GM18861 (cell line): ENCODE measurements at regions not wholly inside any gene's neighbourhood (a gene's known extent, or its start where the extent isn't known, plus 50 kb on each side); places are given as distances from the start of the nearest gene placed in this dataset.

ENCODE experiments used
- ATAC-seq: cut with Tn5 transposase; IDR thresholded peaks from one replicate; pipeline ENCODE4 v1.9.1; 2021; ENCODE audit not compliant: unreplicated experiment

DNA sequence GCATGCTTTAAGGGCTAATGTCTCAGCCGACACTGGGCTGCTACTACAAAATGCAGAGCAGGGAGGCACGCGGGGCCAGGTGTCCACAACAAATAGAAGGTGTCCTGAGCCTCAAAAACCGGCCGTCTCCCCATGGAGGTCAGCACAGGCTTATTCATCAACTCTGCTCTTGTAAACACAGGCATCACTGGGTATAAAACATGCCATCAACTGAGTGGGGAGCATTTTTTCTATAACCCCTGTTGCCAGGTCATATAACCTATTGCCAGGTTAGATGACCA lies 271.6 kb downstream of the AUH start:
- ATAC-seq = no peak

DNA sequence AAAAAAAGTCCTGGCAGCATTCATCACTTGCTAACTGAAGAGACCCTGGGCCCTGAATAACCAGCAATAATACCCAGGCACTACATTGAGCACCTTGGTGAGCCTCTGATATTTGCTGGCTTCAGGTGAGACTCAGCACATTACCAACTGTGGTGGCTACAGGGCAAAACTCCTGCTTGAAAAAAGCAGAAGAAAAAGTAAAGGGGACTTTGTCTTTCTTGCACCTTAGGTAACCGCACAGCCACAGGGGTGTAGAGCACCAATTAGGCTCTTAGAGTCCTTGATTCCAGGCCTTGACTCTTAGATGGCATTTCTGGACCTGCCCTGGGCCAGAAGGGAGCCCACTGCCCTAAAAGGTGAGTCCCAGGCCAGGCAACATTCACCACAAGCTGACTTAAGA lies 269.5 kb downstream of the AUH start:
- no peak for ATAC-seq

- no peak for ATAC-seq
These were observed 267.2 kb downstream of the AUH start for GRCh38 chr9:91094324-91095088.

DNA sequence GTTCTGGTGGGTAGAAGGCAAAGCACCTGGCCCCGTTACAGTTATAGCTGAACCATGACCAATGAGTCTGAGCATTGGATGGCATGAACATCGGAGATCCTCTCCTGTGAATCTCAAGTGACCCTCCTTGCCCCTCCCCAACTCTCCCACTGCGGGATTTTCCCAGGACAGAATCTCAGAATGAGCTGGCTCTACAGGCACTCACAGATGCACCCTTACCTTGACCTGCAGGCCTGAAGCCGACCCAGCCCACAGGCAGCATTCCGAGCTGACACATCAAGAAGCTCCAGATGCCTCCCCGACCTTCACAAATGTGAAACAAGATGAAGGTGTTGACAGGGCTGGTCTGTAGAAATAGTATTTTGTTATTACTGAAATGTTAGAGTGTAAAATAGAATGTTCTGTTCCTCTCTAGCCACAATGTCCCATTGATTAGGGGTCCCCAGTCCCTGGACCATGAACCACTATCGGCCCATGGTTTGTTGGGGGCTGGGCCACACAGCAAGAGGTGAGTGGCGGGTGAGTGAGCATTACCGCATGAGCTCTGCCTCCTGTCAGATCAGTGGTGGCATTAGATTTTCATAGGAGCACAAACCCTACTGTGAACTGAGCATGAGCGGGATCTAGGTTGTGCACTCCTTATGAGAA lies 263.4 kb downstream of the AUH start:
- ATAC-seq = no peak

DNA sequence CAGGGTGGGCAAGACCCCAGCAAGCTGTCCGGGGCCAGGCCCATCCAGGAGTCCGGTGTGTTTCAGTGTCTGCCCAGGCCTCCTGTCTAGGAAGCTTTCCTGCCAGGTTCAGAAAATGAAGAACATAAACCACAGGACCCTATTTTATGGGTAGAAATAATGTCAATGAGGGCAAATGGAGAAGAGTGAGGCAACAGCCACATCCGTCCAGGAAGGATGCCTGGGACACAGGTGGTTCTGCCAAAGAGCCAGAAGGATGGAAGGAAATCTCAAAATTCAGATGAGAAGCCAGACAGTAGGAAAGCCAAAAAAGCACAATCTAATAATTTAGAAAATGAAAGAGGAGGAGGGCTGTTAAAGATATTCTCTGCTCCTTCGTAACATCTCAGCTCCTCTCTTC lies 262.3 kb downstream of the AUH start:
- no peak for ATAC-seq

DNA sequence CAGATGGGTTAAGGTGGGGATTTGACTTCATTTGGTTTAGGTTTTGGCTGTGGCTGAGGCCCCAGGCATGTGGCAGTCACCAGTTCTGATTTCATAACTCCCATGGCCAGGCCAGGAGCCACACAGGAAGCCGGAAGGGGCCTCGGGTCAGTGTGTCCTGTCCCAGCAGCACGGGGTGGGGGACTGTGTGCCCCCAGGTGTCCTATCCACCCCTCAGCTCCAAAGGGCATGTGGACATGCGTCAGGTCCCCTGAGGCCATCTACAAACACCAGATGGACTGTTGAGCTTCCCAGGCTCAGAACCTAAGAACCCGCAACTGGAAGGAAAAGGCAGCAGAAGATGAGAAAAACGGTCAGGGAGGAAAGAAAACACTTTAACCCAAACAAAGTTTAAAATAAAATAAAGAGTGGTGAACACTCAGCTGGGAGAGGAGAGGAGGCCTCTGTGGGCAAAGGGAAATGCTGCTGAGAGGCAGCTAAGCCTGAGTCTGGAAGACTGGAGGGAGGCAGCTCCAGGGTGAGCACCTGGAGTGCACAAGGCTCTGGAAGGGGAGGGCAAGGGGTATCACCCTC lies 260.8 kb downstream of the AUH start:
- no peak for ATAC-seq

GRCh38 chr9:91101611-91102168 lies 260.0 kb downstream of the AUH start:
- peak; percentile 67 for ATAC-seq

DNA sequence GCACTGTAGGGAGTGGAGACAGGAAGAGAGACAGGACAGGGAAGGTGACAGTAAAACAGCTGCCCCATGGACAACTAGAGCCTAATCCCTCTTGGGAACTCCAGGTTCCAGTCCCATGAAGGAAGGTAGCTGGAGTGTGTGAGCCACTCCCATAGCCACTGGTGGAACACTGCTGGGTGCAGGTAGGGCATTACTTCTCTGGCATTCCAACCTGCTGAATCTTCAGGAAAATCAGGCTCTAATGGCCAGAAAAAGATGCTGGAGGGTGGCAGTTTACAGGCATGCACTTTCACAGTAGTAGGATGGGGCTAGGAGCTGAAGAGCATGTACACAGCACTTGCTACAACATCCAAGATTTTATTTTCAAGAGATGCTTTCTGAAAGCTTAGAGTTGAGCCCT lies 259.4 kb downstream of the AUH start:
- no peak for ATAC-seq

- ATAC-seq = no peak
These were observed 257.8 kb downstream of the AUH start for GRCh38 chr9:91103931-91104330.

GRCh38 chr9:91106415-91107081 lies 255.2 kb downstream of the AUH start:
- ATAC-seq = no peak

DNA sequence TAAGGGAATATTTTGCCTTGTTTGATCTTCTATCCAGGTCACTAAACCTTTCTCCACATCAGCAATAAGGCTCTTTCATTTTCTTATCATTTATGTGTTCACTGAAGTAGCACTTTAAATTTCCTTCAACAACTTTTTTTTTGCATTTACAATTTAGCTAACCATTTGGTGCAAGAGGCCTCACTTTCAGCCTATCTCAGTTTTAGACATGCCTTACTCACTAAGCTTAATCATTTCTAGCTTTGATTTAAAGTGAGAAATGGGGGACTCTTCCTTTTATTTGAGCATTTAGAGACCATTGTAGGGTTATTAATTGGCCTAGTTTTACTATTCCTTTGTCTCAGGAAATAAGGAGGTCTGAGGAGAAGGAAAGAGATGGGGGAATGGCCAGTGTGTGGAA lies 250.5 kb downstream of the AUH start:
- ATAC-seq = no peak

DNA sequence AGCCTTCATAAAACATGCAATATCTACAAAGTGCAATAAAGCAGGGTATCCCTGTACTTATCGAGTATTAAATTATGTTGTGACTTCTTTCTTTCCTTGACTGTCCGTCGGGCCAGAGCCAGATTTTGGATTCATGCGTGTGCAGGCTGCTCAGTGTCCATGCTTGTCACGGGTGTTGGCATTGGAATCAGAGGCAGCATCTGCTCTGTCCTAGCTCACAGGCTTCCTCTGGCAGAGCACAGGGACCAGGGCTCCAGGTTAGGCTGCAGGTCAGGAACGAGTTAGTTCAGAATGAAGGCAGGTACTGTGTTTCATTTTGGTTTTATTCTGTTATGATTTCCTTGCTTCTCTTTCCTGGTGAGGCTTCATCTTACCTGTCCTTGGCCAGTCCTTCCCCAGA lies 249.8 kb downstream of the AUH start:
- ATAC-seq = no peak

GRCh38 chr9:91113016-91113415 lies 248.7 kb downstream of the AUH start:
- no peak for ATAC-seq

DNA sequence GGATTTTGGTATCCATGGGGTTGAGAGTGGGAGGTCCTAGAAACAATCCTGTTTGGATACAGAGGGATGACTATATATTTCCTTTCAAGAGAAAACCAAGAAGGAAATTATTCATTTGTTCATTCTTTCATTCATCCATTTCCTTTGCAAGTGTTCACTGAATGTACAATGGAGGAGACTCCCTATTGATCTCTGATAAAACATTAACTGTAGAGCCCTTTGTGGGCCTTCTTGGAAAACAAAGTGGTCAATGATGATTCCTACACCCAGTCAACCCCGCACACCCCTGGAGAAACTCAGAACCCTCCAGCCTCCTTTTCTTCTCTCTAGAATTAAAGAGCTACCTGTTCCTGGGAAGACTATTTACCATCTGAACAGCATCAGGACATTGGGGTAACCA lies 247.3 kb downstream of the AUH start:
- ATAC-seq = no peak

DNA sequence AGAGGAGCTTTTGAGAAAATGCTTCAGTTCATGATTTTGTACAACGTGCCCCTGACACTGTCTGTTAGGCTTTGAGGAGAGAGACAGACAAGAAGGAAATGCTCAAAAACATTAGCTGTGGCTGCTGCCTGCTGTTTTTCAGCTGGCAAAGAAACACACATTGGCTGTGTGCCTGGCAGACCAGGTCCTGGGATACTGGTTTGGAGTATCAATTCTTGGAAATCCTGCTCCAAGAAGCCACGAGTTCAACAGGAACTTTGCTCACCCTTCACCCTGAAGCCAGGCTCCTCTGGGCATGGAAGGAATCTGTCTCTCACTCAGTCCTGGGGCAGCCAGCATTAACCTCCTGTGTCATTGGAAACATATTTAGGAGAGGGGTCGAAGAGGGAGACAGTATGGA lies 245.5 kb downstream of the AUH start:
- no peak for ATAC-seq

- no peak for ATAC-seq
These were observed 245.0 kb downstream of the AUH start for GRCh38 chr9:91116711-91117110.

DNA sequence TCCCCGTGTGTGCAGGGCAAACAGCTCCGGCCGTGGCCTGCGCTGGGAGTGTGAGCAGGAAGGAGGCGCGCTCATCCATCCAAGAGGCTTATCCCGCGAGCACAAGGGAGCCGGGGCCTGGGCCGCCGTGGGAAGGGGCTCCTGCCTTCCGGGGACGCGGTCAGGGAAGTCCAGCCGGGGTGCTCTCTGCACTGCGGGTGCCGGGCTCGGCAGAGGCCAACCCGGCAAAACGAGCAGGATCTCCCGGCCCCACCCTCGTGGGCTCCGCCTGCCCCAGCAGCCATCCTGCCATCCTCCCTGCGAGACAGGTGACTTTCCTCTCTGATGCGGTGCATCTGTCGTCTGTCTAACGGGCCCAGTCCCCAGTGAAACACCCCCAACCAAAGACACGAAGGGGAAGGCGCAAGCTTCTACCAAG lies 244.2 kb downstream of the AUH start:
- no peak for ATAC-seq

- ATAC-seq = no peak
These were observed 243.6 kb downstream of the AUH start for GRCh38 chr9:91117959-91118703.

DNA sequence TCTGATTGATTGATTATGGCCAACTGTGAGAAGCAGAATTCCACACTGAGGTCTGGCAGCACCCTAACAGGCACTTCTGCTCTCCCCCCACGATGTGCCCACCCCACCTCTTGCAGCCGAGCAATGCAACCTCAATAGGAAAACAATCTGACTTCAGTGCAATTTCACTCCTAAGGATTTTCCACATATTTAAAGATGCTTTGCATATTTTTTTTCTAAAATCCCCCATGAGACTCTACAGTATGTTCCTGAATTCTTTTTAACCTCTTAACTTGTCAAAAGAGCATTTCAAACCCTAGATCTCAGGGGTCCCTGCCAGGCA lies 243.1 kb downstream of the AUH start:
- no peak for ATAC-seq

DNA sequence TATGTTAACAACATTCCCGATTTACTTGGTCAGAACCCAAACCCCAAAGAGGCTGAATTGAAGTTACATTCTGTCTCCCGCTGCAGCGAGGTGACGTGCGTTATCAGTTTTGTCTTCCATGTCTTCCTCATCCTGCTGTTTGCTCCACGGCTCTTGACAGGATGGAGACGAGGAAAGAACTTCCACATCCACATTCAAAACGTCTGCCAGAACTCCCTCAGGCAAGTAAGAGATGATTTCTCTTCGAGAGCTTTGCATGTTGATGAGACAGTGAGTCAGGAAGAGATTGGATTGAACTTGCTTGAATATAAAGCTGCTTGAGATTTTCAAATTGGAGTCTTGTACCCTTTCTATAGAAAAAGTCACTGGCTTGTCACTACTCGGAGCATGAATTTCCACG lies 242.6 kb downstream of the AUH start:
- no peak for ATAC-seq

DNA sequence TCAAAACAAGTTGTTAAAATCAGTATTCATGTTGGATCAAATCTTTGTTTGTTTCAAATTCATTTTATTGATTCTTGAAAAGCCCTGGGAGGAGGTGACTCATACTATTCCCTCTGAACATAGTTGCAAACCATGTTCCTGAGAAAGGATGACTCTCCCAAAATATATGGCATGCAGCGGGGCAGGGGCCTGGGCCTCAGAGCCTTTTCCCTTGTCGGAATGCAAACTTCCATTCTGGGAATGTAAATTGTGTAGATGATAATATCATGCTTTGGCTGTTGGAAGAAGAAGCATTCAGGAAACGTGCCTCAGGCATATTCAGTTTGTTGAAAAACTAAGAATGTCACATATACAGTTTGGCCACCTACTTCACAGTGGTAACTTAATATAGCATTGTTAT lies 242.0 kb downstream of the AUH start:
- ATAC-seq = no peak
